CD14-positive monocyte (primary cell): ENCODE measurements at regions not wholly inside any gene's neighbourhood (a gene's known extent, or its start where the extent isn't known, plus 50 kb on each side); places are given as distances from the start of the nearest gene placed in this dataset.
"Not testable (repeated sequence)": the region's sequence is repeated elsewhere in the genome, so short reads cannot be mapped to it uniquely, and the experiment has no call there.

Experiments used
- DNase-seq, 3 donors: peaks; one replicate each; pipeline ENCODE4 v3.0.0-alpha.2; 2011 to 2022
- H2AFZ ChIP-seq: 2 replicates; pipeline ENCODE4 v1.6.0; 2012; ENCODE audit warnings: mild to moderate bottlenecking, low read depth, low read length, inconsistent platforms; ENCODE audit not compliant: insufficient read depth, poor library complexity, severe bottlenecking
- H3K27ac ChIP-seq, 2 donors: 1 replicate in 1 of 2; 2 replicates in 1 of 2; pipeline ENCODE4 v1.5.1; 2012 to 2013; ENCODE audit warnings: low read length in 2 of 2, control low read depth in 1 of 2, inconsistent platforms in 1 of 2, low read depth in 1 of 2, mild to moderate bottlenecking in 1 of 2
- H3K27me3 ChIP-seq, 2 donors: one replicate each; pipeline versions ENCODE4 v1.6.0 to v1.6.1; 2011 to 2013; ENCODE audit warnings: low read length in 2 of 2; ENCODE audit not compliant: control insufficient read depth in 2 of 2, insufficient read depth in 2 of 2
- H3K36me3 ChIP-seq, 2 donors: replicated peaks in 1 of 2; 1 replicate in 1 of 2; 2 replicates in 1 of 2; pipeline versions ENCODE4 v1.5.1 to v1.6.1; 2012 to 2013; ENCODE audit warnings: low read length in 2 of 2, control low read depth in 1 of 2, inconsistent platforms in 1 of 2, mild to moderate bottlenecking in 1 of 2; ENCODE audit not compliant: insufficient read depth in 2 of 2, control insufficient read depth in 1 of 2
- H3K4me1 ChIP-seq, 2 donors: 1 replicate in 1 of 2; 2 replicates in 1 of 2; pipeline versions ENCODE4 v1.5.1 to v1.6.1; 2012 to 2013; ENCODE audit warnings: low read length in 2 of 2, control low read depth in 1 of 2, inconsistent platforms in 1 of 2, mild to moderate bottlenecking in 1 of 2, moderate library complexity in 1 of 2; ENCODE audit not compliant: insufficient read depth in 2 of 2, control insufficient read depth in 1 of 2
- H3K4me2 ChIP-seq: replicated peaks from 2 replicates; pipeline ENCODE3; 2012; ENCODE audit warnings: low read length, moderate library complexity, mild to moderate bottlenecking; ENCODE audit not compliant: poor library complexity, severe bottlenecking; ENCODE audit errors: extremely low read depth
- H3K4me3 ChIP-seq, 3 experiments: fragments of 200-600 bp in 1 of 3; sonication (generic) in 1 of 3; replicated peaks in 1 of 3; 1 replicate in 2 of 3; 2 replicates in 1 of 3; pipeline ENCODE4 v1.5.1; 2011 to 2013; ENCODE audit warnings: low read length in 3 of 3, mild to moderate bottlenecking in 3 of 3, control low read depth in 2 of 3, low read depth in 2 of 3, inconsistent platforms in 1 of 3, moderate library complexity in 1 of 3
- H3K79me2 ChIP-seq: 2 replicates; pipeline ENCODE4 v1.6.0; 2012; ENCODE audit warnings: mild to moderate bottlenecking, control low read depth, inconsistent platforms, low read length, moderate library complexity; ENCODE audit not compliant: insufficient read depth
- H3K9ac ChIP-seq: 2 replicates; pipeline ENCODE4 v1.6.0; 2017; ENCODE audit warnings: low read length, mild to moderate bottlenecking; ENCODE audit not compliant: insufficient read depth, poor library complexity, severe bottlenecking
- H3K9me3 ChIP-seq, 2 donors: replicated peaks in 1 of 2; 1 replicate in 1 of 2; 2 replicates in 1 of 2; pipeline versions ENCODE4 v1.5.1 to v1.6.1; 2012 to 2013; ENCODE audit warnings: low read length in 2 of 2, control low read depth in 1 of 2; ENCODE audit not compliant: control insufficient read depth in 1 of 2, insufficient read depth in 1 of 2
- H4K20me1 ChIP-seq: 2 replicates; pipeline ENCODE4 v1.6.0; 2012; ENCODE audit warnings: mild to moderate bottlenecking, low read length, control low read depth, moderate library complexity; ENCODE audit not compliant: insufficient read depth
- H3K27ac Mint-ChIP-seq, 7 donors: one replicate each; pipeline ENCODE4 v1.8.0; 2020; ENCODE audit warnings: mild to moderate bottlenecking in 7 of 7, mixed read lengths in 7 of 7, moderate library complexity in 6 of 7, inconsistent platforms in 2 of 7
- H3K27me3 Mint-ChIP-seq, 3 donors: one replicate each; pipeline ENCODE4 v1.8.0; 2021 to 2022; ENCODE audit warnings: low read depth in 3 of 3, mild to moderate bottlenecking in 3 of 3, mixed read lengths in 3 of 3, moderate library complexity in 3 of 3, inconsistent platforms in 1 of 3
- H3K36me3 Mint-ChIP-seq, 2 donors: one replicate each; pipeline ENCODE4 v1.8.0; 2020; ENCODE audit warnings: mixed read lengths in 2 of 2, inconsistent platforms in 1 of 2, mild to moderate bottlenecking in 1 of 2
- H3K4me1 Mint-ChIP-seq: one replicate; pipeline ENCODE4 v1.8.0; 2020; ENCODE audit warnings: mild to moderate bottlenecking, mixed read lengths
- H3K4me3 Mint-ChIP-seq, 2 donors: one replicate each; pipeline ENCODE4 v1.8.0; 2020; ENCODE audit warnings: mild to moderate bottlenecking in 2 of 2, mixed read lengths in 2 of 2, moderate library complexity in 1 of 2
- H3K9me3 Mint-ChIP-seq, 7 donors: one replicate each; pipeline ENCODE4 v1.8.0; 2020 to 2022; ENCODE audit warnings: mixed read lengths in 7 of 7, mild to moderate bottlenecking in 6 of 7, moderate library complexity in 6 of 7, inconsistent platforms in 2 of 7
- CTCF ChIP-seq: fragments of 200-600 bp; IDR thresholded peaks from one replicate; pipeline ENCODE4 v1.8.0; 2022; ENCODE audit warnings: antibody characterized with exemption, mild to moderate bottlenecking
- WGBS: methylation state at CpG from one replicate; pipeline ENCODE4 v1.1.5; 2013; ENCODE audit warnings: missing lambda C conversion rate; ENCODE audit not compliant: insufficient coverage; 5-methylcytosine and 5-hydroxymethylcytosine counted together
- intact Hi-C, 2 donors: fragments of 100-400 bp; cut with micrococcal nuclease; formaldehyde crosslinking; loops; one replicate each; pipeline versions ENCODE4 v1.15.0 to v1.15.1; 2023

GRCh38 chr3:106305882-106306435 is 437.1 kb upstream of the CBLB start:
- intact Hi-C loops, result no loop called here
- no peak overlapping the region for H2AFZ ChIP-seq
- no peaks in the 10 kb centered on the region for H3K4me1 ChIP-seq
- Mint-ChIP-seq H3K4me3 (no peak overlapping the region), H3K9me3 (peaks cover 0 to 5% (median 0%) of the 10 kb centered on the region in 7 donors), H3K36me3 (no peaks in the 10 kb centered on the region), H3K4me1 (no peaks in the 10 kb centered on the region), H3K27me3 (no peaks in the 10 kb centered on the region), H3K27ac (no peak overlapping the region)
- no peaks in the 10 kb centered on the region for H3K9me3 ChIP-seq
- DNase-seq, result no peak
- no peak overlapping the region for H3K27ac ChIP-seq
- H3K27me3 ChIP-seq, result no peaks in the 10 kb centered on the region
- H3K4me3 ChIP-seq, result no peak overlapping the region
- H3K9ac ChIP-seq, result no peak overlapping the region
- 100% methylated on average over 1 of the region's 1 CpG for WGBS
- no peaks in the 10 kb centered on the region for H3K79me2 ChIP-seq
- no peaks in the 10 kb centered on the region for H4K20me1 ChIP-seq
- H3K4me2 ChIP-seq, result no peak overlapping the region
- TF ChIP-seq CTCF, result no peak
- H3K36me3 ChIP-seq, result no peaks in the 10 kb centered on the region

GRCh38 chr3:106309274-106309673 is 440.5 kb upstream of the CBLB start:
- Histone ChIP-seq H3K4me3 (no peak overlapping the region), H3K27ac (no peak overlapping the region), H3K27me3 (no peaks in the 10 kb centered on the region), H3K79me2 (no peaks in the 10 kb centered on the region), H3K9me3 (no peaks in the 10 kb centered on the region), H4K20me1 (no peaks in the 10 kb centered on the region), H3K36me3 (no peaks in the 10 kb centered on the region), H3K4me1 (no peaks in the 10 kb centered on the region), H3K4me2 (no peak overlapping the region), H2AFZ (no peak overlapping the region), H3K9ac (no peak overlapping the region)
- Mint-ChIP-seq H3K9me3 (peaks cover 0 to 10% (median 3%) of the 10 kb centered on the region in 7 donors), H3K4me3 (no peak overlapping the region), H3K27ac (no peak overlapping the region), H3K27me3 (no peaks in the 10 kb centered on the region), H3K4me1 (no peaks in the 10 kb centered on the region), H3K36me3 (no peaks in the 10 kb centered on the region)
- no peak for DNase-seq
- WGBS, result no CpG with 5 or more reads among the region's 1 CpG
- TF ChIP-seq CTCF, result no peak
- intact Hi-C loops, result no loop called here

GRCh38 chr3:106309798-106310197 is 441.0 kb upstream of the CBLB start:
- H3K79me2 ChIP-seq, H3K27ac ChIP-seq, H4K20me1 ChIP-seq, H3K9me3 ChIP-seq, H3K4me1 Mint-ChIP-seq, H3K4me3 Mint-ChIP-seq, H2AFZ ChIP-seq, H3K36me3 Mint-ChIP-seq, H3K4me1 ChIP-seq, H3K4me2 ChIP-seq, H3K4me3 ChIP-seq, H3K27me3 ChIP-seq, DNase-seq, H3K9ac ChIP-seq, intact Hi-C loops, H3K27me3 Mint-ChIP-seq, H3K27ac Mint-ChIP-seq, H3K36me3 ChIP-seq: not testable (repeated sequence)
- H3K9me3 Mint-ChIP-seq, result peaks cover 0 to 10% (median 3%) of the 10 kb centered on the region in 7 donors
- WGBS, result no CpG with 5 or more reads among the region's 4 CpGs
